HepG2 (cell line): ENCODE measurements at regions not wholly inside any gene's neighbourhood (a gene's known extent, or its start where the extent isn't known, plus 50 kb on each side); places are given as distances from the start of the nearest gene placed in this dataset.

ENCODE experiments used
- CEBPB ChIP-seq: IDR thresholded peaks from 2 replicates; pipeline ENCODE4 v1.6.1; 2011; ENCODE audit warnings: low read depth, low read length, improper control_type of control experiment, borderline replicate concordance
- FOSL1 ChIP-seq: sonication (generic); formaldehyde crosslinking; IDR thresholded peaks from 2 replicates; pipeline ENCODE4 v1.9.0; 2021; ENCODE audit warnings: missing genetic modification reagents, borderline replicate concordance
- MEIS2 ChIP-seq: sonication (generic); formaldehyde crosslinking; IDR thresholded peaks from 2 replicates; pipeline ENCODE4 v1.9.0; 2021; ENCODE audit warnings: mild to moderate bottlenecking, missing genetic modification reagents
- NBN ChIP-seq: fragments of 450-650 bp; conservative IDR thresholded peaks from 2 replicates; pipeline ENCODE4 v1.6.1; 2017
- RXRA ChIP-seq: sonication (generic); formaldehyde crosslinking; IDR thresholded peaks from 2 replicates; pipeline ENCODE4 v1.5.1; 2020; ENCODE audit warnings: missing genetic modification reagents
- SALL2 ChIP-seq: sonication (generic); formaldehyde crosslinking; IDR thresholded peaks from 2 replicates; pipeline ENCODE4 v1.8.1; 2023; ENCODE audit warnings: mild to moderate bottlenecking, missing genetic modification reagents, inconsistent platforms
- SUZ12 ChIP-seq: fragments of 150-350 bp; IDR thresholded peaks from 2 replicates; pipeline ENCODE4 v1.6.1; 2014; ENCODE audit warnings: low read depth, low read length
- YY1 ChIP-seq: IDR thresholded peaks from 2 replicates; pipeline ENCODE4 v1.6.1; 2011; ENCODE audit warnings: low read length, low read depth, moderate library complexity, mild to moderate bottlenecking; ENCODE audit not compliant: insufficient read depth, insufficient replicate concordance
- ZNF737 ChIP-seq: sonication (generic); formaldehyde crosslinking; IDR thresholded peaks from 2 replicates; pipeline ENCODE4 v1.5.0; 2020; ENCODE audit warnings: missing genetic modification reagents, mild to moderate bottlenecking, borderline replicate concordance
- TF ChIP-seq, protein P1 (sequence below): sonication (generic); formaldehyde crosslinking; IDR thresholded peaks from 2 replicates; pipeline ENCODE4 v1.4.0; 2020; ENCODE audit warnings: missing genetic modification reagents
- TF ChIP-seq, protein P2 (sequence below): sonication (generic); formaldehyde crosslinking; IDR thresholded peaks from 2 replicates; pipeline ENCODE4 v1.8.0; 2022; ENCODE audit warnings: low read depth, missing genetic modification reagents
- TF ChIP-seq, protein P3 (sequence below): sonication (generic); formaldehyde crosslinking; IDR thresholded peaks from 2 replicates; pipeline ENCODE4 v1.4.0; 2020; ENCODE audit warnings: missing genetic modification reagents, mild to moderate bottlenecking, borderline replicate concordance
- TF ChIP-seq, protein P4 (sequence below): sonication (generic); formaldehyde crosslinking; IDR thresholded peaks from 2 replicates; pipeline ENCODE4 v1.9.0; 2022; ENCODE audit warnings: missing genetic modification reagents, mild to moderate bottlenecking, borderline replicate concordance
- TF ChIP-seq, protein P5 (sequence below): IDR thresholded peaks from 2 replicates; pipeline ENCODE4 v1.6.1; 2012; ENCODE audit warnings: inconsistent platforms

DNA sequence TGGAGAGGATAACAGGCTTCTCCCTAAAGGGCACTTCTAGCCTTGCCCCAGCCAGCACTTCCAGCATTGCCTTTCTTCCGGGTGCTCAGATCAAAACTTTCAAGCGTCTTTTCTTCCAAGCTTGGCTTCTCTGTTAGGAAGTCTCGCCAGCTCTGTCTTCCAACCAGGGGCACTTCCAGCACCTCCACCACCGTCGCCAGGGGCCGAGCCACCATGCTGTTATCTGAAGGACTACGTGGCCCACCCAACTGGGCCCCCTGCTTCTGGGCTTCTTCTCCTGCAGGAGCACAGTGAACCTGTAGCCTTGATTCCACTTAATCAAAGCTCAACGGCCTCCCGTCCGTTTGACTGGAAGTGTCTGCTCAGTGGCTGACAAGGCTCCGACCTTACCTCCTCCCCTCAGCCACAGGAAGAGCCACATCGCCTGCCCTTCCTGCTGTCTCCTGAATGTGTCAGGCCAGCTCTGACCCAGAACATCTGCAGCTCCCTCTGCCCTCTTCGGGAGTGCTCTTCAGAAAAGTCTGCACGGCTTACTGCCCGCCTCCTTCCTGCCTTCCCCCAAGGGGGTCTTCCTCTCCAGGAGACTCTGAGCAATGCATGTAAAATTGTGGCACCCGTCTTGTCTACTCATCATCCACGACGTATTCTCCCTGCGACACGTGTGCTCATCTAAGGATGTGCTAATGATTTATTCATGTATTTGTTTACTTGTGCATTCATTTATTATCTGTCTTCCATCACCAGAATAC, 527.0 kb downstream of the CDH26 start:
- no peak for TF ChIP-seq FOSL1 (CRISPR knock-in tag)
- TF ChIP-seq MEIS2 (CRISPR knock-in tag): no peak
- TF ChIP-seq, protein P1, sequence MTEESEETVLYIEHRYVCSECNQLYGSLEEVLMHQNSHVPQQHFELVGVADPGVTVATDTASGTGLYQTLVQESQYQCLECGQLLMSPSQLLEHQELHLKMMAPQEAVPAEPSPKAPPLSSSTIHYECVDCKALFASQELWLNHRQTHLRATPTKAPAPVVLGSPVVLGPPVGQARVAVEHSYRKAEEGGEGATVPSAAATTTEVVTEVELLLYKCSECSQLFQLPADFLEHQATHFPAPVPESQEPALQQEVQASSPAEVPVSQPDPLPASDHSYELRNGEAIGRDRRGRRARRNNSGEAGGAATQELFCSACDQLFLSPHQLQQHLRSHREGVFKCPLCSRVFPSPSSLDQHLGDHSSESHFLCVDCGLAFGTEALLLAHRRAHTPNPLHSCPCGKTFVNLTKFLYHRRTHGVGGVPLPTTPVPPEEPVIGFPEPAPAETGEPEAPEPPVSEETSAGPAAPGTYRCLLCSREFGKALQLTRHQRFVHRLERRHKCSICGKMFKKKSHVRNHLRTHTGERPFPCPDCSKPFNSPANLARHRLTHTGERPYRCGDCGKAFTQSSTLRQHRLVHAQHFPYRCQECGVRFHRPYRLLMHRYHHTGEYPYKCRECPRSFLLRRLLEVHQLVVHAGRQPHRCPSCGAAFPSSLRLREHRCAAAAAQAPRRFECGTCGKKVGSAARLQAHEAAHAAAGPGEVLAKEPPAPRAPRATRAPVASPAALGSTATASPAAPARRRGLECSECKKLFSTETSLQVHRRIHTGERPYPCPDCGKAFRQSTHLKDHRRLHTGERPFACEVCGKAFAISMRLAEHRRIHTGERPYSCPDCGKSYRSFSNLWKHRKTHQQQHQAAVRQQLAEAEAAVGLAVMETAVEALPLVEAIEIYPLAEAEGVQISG (CRISPR knock-in tag): no peak
- TF ChIP-seq, protein P2, sequence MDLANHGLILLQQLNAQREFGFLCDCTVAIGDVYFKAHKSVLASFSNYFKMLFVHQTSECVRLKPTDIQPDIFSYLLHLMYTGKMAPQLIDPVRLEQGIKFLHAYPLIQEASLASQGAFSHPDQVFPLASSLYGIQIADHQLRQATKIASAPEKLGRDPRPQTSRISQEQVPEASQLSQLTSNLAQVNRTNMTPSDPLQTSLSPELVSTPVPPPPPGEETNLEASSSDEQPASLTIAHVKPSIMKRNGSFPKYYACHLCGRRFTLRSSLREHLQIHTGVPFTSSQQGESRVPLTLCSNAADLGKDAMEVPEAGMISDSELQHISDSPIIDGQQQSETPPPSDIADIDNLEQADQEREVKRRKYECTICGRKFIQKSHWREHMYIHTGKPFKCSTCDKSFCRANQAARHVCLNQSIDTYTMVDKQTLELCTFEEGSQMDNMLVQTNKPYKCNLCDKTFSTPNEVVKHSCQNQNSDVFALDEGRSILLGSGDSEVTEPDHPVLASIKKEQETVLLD: no peak
- no peak for TF ChIP-seq SUZ12
- TF ChIP-seq CEBPB: no peak
- TF ChIP-seq RXRA (CRISPR knock-in tag): no peak
- TF ChIP-seq, protein P3, sequence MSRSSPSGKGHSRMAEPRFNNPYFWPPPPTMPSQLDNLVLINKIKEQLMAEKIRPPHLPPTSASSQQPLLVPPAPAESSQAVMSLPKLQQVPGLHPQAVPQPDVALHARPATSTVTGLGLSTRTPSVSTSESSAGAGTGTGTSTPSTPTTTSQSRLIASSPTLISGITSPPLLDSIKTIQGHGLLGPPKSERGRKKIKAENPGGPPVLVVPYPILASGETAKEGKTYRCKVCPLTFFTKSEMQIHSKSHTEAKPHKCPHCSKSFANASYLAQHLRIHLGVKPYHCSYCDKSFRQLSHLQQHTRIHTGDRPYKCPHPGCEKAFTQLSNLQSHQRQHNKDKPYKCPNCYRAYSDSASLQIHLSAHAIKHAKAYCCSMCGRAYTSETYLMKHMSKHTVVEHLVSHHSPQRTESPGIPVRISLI (CRISPR knock-in tag): no peak
- TF ChIP-seq, protein P4, sequence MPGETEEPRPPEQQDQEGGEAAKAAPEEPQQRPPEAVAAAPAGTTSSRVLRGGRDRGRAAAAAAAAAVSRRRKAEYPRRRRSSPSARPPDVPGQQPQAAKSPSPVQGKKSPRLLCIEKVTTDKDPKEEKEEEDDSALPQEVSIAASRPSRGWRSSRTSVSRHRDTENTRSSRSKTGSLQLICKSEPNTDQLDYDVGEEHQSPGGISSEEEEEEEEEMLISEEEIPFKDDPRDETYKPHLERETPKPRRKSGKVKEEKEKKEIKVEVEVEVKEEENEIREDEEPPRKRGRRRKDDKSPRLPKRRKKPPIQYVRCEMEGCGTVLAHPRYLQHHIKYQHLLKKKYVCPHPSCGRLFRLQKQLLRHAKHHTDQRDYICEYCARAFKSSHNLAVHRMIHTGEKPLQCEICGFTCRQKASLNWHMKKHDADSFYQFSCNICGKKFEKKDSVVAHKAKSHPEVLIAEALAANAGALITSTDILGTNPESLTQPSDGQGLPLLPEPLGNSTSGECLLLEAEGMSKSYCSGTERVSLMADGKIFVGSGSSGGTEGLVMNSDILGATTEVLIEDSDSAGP (CRISPR knock-in tag): no peak
- TF ChIP-seq, protein P5, sequence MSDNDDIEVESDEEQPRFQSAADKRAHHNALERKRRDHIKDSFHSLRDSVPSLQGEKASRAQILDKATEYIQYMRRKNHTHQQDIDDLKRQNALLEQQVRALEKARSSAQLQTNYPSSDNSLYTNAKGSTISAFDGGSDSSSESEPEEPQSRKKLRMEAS: no peak
- TF ChIP-seq YY1: no peak
- no peak for TF ChIP-seq ZNF737 (CRISPR knock-in tag)
- no peak for TF ChIP-seq NBN
- TF ChIP-seq SALL2 (CRISPR knock-in tag): no peak
